SK-N-SH (cell line): ENCODE measurements at regions not wholly inside any gene's neighbourhood (a gene's known extent, or its start where the extent isn't known, plus 50 kb on each side); places are given as distances from the start of the nearest gene placed in this dataset.

Source experiments
- CTCF ChIA-PET: fragments of 300-600, 350-600 bp; formaldehyde crosslinking; extraction: SDS; loops from one replicate; lab custom pipeline; 2021; lab: Yijun Ruan, JAX
- POLR2A ChIA-PET: fragments of 350-600 bp; sonication (Branson Sonifier 250); formaldehyde crosslinking; extraction: SDS; loops from one replicate; lab custom pipeline; 2020; ENCODE audit warnings: antibody characterized with exemption, inconsistent platforms; lab: Yijun Ruan, JAX
- DNase-seq: peaks from one replicate; pipeline ENCODE4 v3.0.0; 2012
- H2AFZ ChIP-seq: fragments of 200-600 bp; sonication (generic); 2 replicates; pipeline ENCODE4 v1.8.1; 2016; ENCODE audit warnings: antibody characterized with exemption, mild to moderate bottlenecking, low read depth
- H3F3A ChIP-seq: fragments of 200-600 bp; sonication (generic); replicated peaks from 2 replicates; pipeline ENCODE3; 2016; ENCODE audit warnings: antibody characterized with exemption, mild to moderate bottlenecking; ENCODE audit not compliant: insufficient read depth
- H3K27ac ChIP-seq, 2 experiments: fragments of 200-500 bp in 1 of 2; fragments of 200-600 bp in 1 of 2; sonication (Bioruptor generic) in 1 of 2; sonication (generic), shearing (Covaris generic) in 1 of 2; 2 replicates each; pipeline versions ENCODE4 v1.5.1 to v1.6.1; 2014 to 2016; ENCODE audit warnings: low read depth in 2 of 2, inconsistent platforms in 1 of 2, low read length in 1 of 2, mild to moderate bottlenecking in 1 of 2, mixed read lengths in 1 of 2
- H3K27me3 ChIP-seq: fragments of 200-600 bp; sonication (generic), shearing (Covaris generic); 2 replicates; pipeline ENCODE4 v1.6.1; 2016; ENCODE audit warnings: mixed run types; ENCODE audit not compliant: insufficient read depth
- H3K36me3 ChIP-seq, 2 experiments: fragments of 200-500 bp in 1 of 2; fragments of 200-600 bp in 1 of 2; sonication (Bioruptor generic) in 1 of 2; sonication (generic) in 1 of 2; replicated peaks in 1 of 2; 2 replicates each; pipeline versions ENCODE3 to v1.5.1; 2014 to 2016; ENCODE audit warnings: low read length in 1 of 2, mild to moderate bottlenecking in 1 of 2; ENCODE audit not compliant: insufficient read depth in 2 of 2, control insufficient read depth in 1 of 2
- H3K4me1 ChIP-seq, 2 experiments: fragments of 200-500 bp in 1 of 2; fragments of 200-600 bp in 1 of 2; sonication (Bioruptor generic) in 1 of 2; sonication (generic), shearing (Covaris generic) in 1 of 2; 2 replicates each; pipeline versions ENCODE4 v1.5.1 to v1.6.1; 2014 to 2016; ENCODE audit warnings: low read depth in 1 of 2, low read length in 1 of 2, mixed run types in 1 of 2; ENCODE audit not compliant: insufficient read depth in 2 of 2, control insufficient read depth in 1 of 2
- H3K4me2 ChIP-seq: fragments of 200-600 bp; sonication (generic), shearing (Covaris generic); 2 replicates; pipeline ENCODE4 v1.6.1; 2017; ENCODE audit warnings: mixed run types
- H3K4me3 ChIP-seq, 2 experiments: fragments of 200-500 bp in 1 of 2; fragments of 200-600 bp in 1 of 2; sonication (Bioruptor generic) in 1 of 2; sonication (generic), shearing (Covaris generic) in 1 of 2; 2 replicates each; pipeline versions ENCODE4 v1.5.1 to v1.8.1; 2014 to 2016; ENCODE audit warnings: low read depth in 2 of 2, inconsistent platforms in 1 of 2, low read length in 1 of 2, mild to moderate bottlenecking in 1 of 2, mixed read lengths in 1 of 2, moderate library complexity in 1 of 2
- H3K79me2 ChIP-seq: fragments of 200-600 bp; sonication (generic); 2 replicates; pipeline ENCODE4 v1.8.1; 2017; ENCODE audit warnings: mild to moderate bottlenecking; ENCODE audit not compliant: insufficient read depth
- H3K9ac ChIP-seq: fragments of 200-600 bp; sonication (generic); 2 replicates; pipeline ENCODE4 v1.6.1; 2017; ENCODE audit warnings: mixed run types
- H3K9me2 ChIP-seq: fragments of 200-600 bp; sonication (generic); 2 replicates; pipeline ENCODE4 v1.6.1; 2017; ENCODE audit warnings: mixed run types
- H3K9me3 ChIP-seq: fragments of 200-600 bp; sonication (generic); 2 replicates; pipeline ENCODE4 v1.6.1; 2017; ENCODE audit warnings: mixed run types, mild to moderate bottlenecking, moderate library complexity
- H4K20me1 ChIP-seq: fragments of 200-600 bp; sonication (generic); 2 replicates; pipeline ENCODE4 v1.6.1; 2017; ENCODE audit warnings: mild to moderate bottlenecking, mixed run types; ENCODE audit not compliant: insufficient read depth
- CHD2 ChIP-seq: fragments of 150-350 bp; IDR thresholded peaks from 2 replicates; pipeline ENCODE4 v1.6.1; 2018; ENCODE audit warnings: low read length; ENCODE audit not compliant: partially characterized antibody
- EP300 ChIP-seq, 2 experiments: IDR thresholded peaks; 2 replicates each; pipeline versions ENCODE4 v1.4.0 to v1.6.1; 2012; ENCODE audit warnings: borderline replicate concordance in 1 of 2, low read depth in 1 of 2, low read length in 1 of 2
- FOSL2 ChIP-seq: IDR thresholded peaks from 2 replicates; pipeline ENCODE4 v1.4.0; 2012; ENCODE audit warnings: low read depth, mild to moderate bottlenecking, moderate library complexity, borderline replicate concordance
- FOXJ3 ChIP-seq: sonication (generic); formaldehyde crosslinking; IDR thresholded peaks from 2 replicates; pipeline ENCODE4 v1.5.1; 2020; ENCODE audit warnings: mild to moderate bottlenecking, missing genetic modification reagents
- GABPA ChIP-seq: IDR thresholded peaks from 2 replicates; pipeline ENCODE4 v1.4.0; 2012; ENCODE audit warnings: low read depth, mild to moderate bottlenecking
- JUND ChIP-seq: IDR thresholded peaks from 2 replicates; pipeline ENCODE4 v1.4.0; 2012
- NFIC ChIP-seq: IDR thresholded peaks from 2 replicates; pipeline ENCODE4 v1.4.0; 2012; ENCODE audit warnings: borderline replicate concordance
- RAD21 ChIP-seq: IDR thresholded peaks from 2 replicates; pipeline ENCODE4 v1.6.1; 2012; ENCODE audit warnings: mild to moderate bottlenecking, low read length
- RFX5 ChIP-seq: IDR thresholded peaks from 2 replicates; pipeline ENCODE4 v1.6.1; 2012; ENCODE audit warnings: mild to moderate bottlenecking, improper control_type of control experiment, low read length
- RXRA ChIP-seq: IDR thresholded peaks from 2 replicates; pipeline ENCODE4 v1.4.0; 2012; ENCODE audit warnings: low read depth, mild to moderate bottlenecking, borderline replicate concordance
- SMC3 ChIP-seq: IDR thresholded peaks from 2 replicates; pipeline ENCODE4 v1.6.1; 2012; ENCODE audit warnings: low read depth, low read length, improper control_type of control experiment
- TAF1 ChIP-seq: IDR thresholded peaks from 2 replicates; pipeline ENCODE4 v1.6.1; 2012; ENCODE audit warnings: low read depth, mild to moderate bottlenecking, low read length, moderate library complexity, borderline replicate concordance
- TCF12 ChIP-seq: IDR thresholded peaks from 2 replicates; pipeline ENCODE4 v1.4.0; 2012
- TEAD4 ChIP-seq: IDR thresholded peaks from 2 replicates; pipeline ENCODE4 v1.4.0; 2012; ENCODE audit warnings: mild to moderate bottlenecking, borderline replicate concordance; ENCODE audit not compliant: insufficient read depth
- YY1 ChIP-seq: IDR thresholded peaks from 2 replicates; pipeline ENCODE4 v1.4.0; 2012; ENCODE audit warnings: low read depth, mild to moderate bottlenecking
- WGBS: methylation state at CpG from one replicate; pipeline ENCODE4 v1.1.6; 2017; ENCODE audit warnings: low lambda C conversion rate; 5-methylcytosine and 5-hydroxymethylcytosine counted together
- TF ChIP-seq, protein P1 (sequence below): IDR thresholded peaks from 2 replicates; pipeline ENCODE4; 2012
- TF ChIP-seq, protein P2 (sequence below): IDR thresholded peaks from 2 replicates; pipeline ENCODE4 v1.4.0; 2012; ENCODE audit warnings: low read depth, borderline replicate concordance
- TF ChIP-seq, protein P3 (sequence below): IDR thresholded peaks from 2 replicates; pipeline ENCODE4 v1.4.0; 2012; ENCODE audit warnings: low read depth, borderline replicate concordance

DNA sequence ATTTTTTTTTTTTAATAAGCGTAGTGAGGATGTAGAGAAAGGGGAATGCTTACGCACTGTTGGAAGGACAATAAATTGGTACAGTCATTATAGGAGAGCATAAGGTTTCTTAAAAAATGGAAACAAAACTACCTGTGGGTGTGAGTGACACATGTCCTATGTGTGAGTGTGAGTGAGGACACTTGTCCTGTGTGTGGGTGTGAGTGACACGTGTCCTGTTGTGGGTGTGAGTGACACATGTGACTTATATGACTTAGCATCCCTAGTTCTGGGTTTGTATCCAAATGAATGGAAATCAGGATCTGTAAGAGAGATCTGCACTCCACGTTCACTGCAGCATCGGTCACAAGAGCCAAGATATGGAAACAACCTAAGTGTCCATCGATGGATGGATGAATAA is 91.8 kb downstream of the CBLN2 start:
- H3K4me1 ChIP-seq = no peaks in the 10 kb centered on the region
- no peak overlapping the region for H3K27ac ChIP-seq
- H3K9me3 ChIP-seq = no peaks in the 10 kb centered on the region
- WGBS = 65% methylated on average over 6 of the region's 6 CpGs
- no peak overlapping the region for H3K4me3 ChIP-seq
- ChIA-PET POLR2A (no interaction called here), CTCF (no interaction called here)
- H2AFZ ChIP-seq = no peak overlapping the region
- DNase-seq = no peak
- H3K27me3 ChIP-seq = no peaks in the 10 kb centered on the region
- H3K4me2 ChIP-seq = no peak overlapping the region
- H4K20me1 ChIP-seq = no peaks in the 10 kb centered on the region
- no peaks in the 10 kb centered on the region for H3K36me3 ChIP-seq
- no peaks in the 10 kb centered on the region for H3K9me2 ChIP-seq
- no peaks in the 10 kb centered on the region for H3K79me2 ChIP-seq
- TF ChIP-seq, protein P1, sequence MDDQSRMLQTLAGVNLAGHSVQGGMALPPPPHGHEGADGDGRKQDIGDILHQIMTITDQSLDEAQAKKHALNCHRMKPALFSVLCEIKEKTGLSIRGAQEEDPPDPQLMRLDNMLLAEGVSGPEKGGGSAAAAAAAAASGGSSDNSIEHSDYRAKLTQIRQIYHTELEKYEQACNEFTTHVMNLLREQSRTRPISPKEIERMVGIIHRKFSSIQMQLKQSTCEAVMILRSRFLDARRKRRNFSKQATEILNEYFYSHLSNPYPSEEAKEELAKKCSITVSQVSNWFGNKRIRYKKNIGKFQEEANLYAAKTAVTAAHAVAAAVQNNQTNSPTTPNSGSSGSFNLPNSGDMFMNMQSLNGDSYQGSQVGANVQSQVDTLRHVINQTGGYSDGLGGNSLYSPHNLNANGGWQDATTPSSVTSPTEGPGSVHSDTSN = no peak
- TF ChIP-seq RFX5 = no peak
- TF ChIP-seq TAF1 = no peak
- TF ChIP-seq, protein P2, sequence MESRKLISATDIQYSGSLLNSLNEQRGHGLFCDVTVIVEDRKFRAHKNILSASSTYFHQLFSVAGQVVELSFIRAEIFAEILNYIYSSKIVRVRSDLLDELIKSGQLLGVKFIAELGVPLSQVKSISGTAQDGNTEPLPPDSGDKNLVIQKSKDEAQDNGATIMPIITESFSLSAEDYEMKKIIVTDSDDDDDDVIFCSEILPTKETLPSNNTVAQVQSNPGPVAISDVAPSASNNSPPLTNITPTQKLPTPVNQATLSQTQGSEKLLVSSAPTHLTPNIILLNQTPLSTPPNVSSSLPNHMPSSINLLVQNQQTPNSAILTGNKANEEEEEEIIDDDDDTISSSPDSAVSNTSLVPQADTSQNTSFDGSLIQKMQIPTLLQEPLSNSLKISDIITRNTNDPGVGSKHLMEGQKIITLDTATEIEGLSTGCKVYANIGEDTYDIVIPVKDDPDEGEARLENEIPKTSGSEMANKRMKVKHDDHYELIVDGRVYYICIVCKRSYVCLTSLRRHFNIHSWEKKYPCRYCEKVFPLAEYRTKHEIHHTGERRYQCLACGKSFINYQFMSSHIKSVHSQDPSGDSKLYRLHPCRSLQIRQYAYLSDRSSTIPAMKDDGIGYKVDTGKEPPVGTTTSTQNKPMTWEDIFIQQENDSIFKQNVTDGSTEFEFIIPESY = no peak
- no peak for TF ChIP-seq FOSL2
- no peak for TF ChIP-seq GABPA
- H3F3A ChIP-seq = peaks cover 5% of the 10 kb centered on the region
- no peak overlapping the region for H3K9ac ChIP-seq

DNA sequence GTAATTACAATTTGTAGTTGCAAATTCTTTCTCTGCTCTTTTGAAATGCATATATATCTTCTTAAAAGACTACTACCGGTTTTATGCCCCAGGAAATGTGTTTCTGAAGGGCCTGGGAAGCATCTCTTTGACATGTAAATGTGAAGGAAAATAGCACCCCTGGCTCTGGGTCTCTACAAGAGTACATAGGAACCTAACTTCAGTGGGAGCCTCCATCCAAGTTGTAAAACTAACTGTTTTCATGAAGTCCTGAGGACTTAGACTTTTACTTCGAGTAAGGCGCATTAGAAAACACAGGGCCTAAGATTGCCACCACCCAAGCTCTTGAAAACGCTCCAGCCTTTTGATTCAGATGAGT is 99.4 kb downstream of the CBLN2 start:
- ChIA-PET CTCF (no interaction called here), POLR2A (no interaction called here)
- 73% methylated on average over 4 of the region's 4 CpGs for WGBS
- Histone ChIP-seq H3K27me3 (no peaks in the 10 kb centered on the region), H3K4me3 (no peak overlapping the region), H4K20me1 (no peaks in the 10 kb centered on the region), H3K4me2 (no peak overlapping the region), H3F3A (no peaks in the 10 kb centered on the region), H3K9me2 (no peaks in the 10 kb centered on the region), H3K4me1 (no peaks in the 10 kb centered on the region; a peak in 1 of 4 replicates), H3K27ac (no peak overlapping the region), H3K79me2 (no peaks in the 10 kb centered on the region), H2AFZ (no peak overlapping the region), H3K9me3 (no peaks in the 10 kb centered on the region), H3K9ac (no peak overlapping the region), H3K36me3 (no peaks in the 10 kb centered on the region)
- no peak for TF ChIP-seq TEAD4
- TF ChIP-seq, protein P3, sequence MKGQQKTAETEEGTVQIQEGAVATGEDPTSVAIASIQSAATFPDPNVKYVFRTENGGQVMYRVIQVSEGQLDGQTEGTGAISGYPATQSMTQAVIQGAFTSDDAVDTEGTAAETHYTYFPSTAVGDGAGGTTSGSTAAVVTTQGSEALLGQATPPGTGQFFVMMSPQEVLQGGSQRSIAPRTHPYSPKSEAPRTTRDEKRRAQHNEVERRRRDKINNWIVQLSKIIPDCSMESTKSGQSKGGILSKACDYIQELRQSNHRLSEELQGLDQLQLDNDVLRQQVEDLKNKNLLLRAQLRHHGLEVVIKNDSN = no peak
- TF ChIP-seq NFIC = no peak
- TF ChIP-seq RAD21 = no peak
- TF ChIP-seq YY1 = no peak
- TF ChIP-seq TCF12 = no peak
- no peak for TF ChIP-seq FOXJ3
- TF ChIP-seq, protein P2 = no peak
- no peak for TF ChIP-seq EP300 (IDR thresholded peaks at IDR 0.05; ENCODE audit: borderline replicate concordance in 1 of 2, low read depth in 1 of 2, low read length in 1 of 2)
- TF ChIP-seq SMC3 = no peak
- no peak for TF ChIP-seq CHD2
- TF ChIP-seq JUND = no peak
- TF ChIP-seq RFX5 = no peak
- TF ChIP-seq RXRA = no peak
- no peak for DNase-seq
